ENCODE measurements at regions not wholly inside any gene's neighbourhood (a gene's known extent, or its start where the extent isn't known, plus 50 kb on each side); places are given as distances from the start of the nearest gene placed in this dataset.

DNA sequence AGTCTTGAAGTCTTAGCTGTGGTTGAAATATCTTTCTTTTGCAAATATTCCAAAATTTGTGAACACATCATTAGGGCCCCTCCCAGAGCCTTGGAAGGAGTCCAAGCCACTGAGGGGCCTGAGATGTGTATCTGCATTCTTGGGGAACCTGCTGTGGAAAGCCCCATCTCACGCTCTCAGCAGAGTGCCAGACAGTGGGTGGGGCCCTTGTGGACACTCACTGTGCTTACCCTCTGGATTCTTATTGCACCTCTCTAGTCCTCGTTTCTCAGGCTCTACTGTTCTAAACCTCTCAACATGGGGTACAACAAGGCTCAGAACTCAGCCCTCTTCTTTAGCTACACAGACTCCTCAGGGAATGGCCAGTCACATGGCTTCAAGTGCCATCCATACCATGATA, 416.2 kb upstream of the CDH4 start:
- no peak for DNase-seq (ENCODE audit: low read depth, low spot score)
- TF ChIP-seq, protein P1, sequence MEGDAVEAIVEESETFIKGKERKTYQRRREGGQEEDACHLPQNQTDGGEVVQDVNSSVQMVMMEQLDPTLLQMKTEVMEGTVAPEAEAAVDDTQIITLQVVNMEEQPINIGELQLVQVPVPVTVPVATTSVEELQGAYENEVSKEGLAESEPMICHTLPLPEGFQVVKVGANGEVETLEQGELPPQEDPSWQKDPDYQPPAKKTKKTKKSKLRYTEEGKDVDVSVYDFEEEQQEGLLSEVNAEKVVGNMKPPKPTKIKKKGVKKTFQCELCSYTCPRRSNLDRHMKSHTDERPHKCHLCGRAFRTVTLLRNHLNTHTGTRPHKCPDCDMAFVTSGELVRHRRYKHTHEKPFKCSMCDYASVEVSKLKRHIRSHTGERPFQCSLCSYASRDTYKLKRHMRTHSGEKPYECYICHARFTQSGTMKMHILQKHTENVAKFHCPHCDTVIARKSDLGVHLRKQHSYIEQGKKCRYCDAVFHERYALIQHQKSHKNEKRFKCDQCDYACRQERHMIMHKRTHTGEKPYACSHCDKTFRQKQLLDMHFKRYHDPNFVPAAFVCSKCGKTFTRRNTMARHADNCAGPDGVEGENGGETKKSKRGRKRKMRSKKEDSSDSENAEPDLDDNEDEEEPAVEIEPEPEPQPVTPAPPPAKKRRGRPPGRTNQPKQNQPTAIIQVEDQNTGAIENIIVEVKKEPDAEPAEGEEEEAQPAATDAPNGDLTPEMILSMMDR (IDR thresholded peaks at IDR 0.05; ENCODE audit: low read depth, low read length): no peak
- in situ Hi-C loops (cut with HindIII; ENCODE audit: low sequenced_read_pairs): no loop called here
- no peak overlapping the region for H3K4me3 ChIP-seq (ENCODE audit: low read depth, low read length)

DNA sequence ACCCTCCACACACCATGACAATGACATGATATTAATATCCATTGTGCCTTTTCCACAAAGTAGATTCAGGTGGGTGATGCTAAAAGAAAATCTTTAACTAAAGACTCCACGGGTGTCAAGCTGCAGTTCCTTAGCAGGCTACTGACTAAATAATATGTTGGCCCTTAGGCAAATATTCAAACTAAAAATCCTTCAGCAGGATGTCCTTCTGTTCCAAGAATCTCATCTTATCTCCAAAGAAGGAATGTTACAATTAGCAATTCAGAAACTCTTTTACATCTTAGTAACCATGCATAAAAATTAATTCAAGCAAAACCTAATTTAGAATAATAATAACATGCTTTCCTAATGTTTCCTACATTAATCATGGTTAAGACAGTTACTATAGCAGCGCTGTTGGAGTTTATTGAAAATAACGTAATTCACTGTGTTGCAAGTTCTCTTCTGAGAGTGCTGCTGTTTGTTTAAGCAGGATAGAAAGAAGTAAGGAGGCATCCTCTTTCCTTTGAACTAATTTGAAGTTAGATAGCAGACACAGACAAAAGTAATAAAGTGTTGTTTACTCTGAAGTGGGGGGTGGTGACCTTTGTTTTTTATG, 414.8 kb upstream of the CDH4 start:
- H3K4me3 ChIP-seq (ENCODE audit: low read depth, low read length): no peak overlapping the region
- TF ChIP-seq, protein P1 (IDR thresholded peaks at IDR 0.05; ENCODE audit: low read depth, low read length): no peak
- in situ Hi-C loops (cut with HindIII; ENCODE audit: low sequenced_read_pairs): no loop called here
- no peak for DNase-seq (ENCODE audit: low read depth, low spot score)

DNA sequence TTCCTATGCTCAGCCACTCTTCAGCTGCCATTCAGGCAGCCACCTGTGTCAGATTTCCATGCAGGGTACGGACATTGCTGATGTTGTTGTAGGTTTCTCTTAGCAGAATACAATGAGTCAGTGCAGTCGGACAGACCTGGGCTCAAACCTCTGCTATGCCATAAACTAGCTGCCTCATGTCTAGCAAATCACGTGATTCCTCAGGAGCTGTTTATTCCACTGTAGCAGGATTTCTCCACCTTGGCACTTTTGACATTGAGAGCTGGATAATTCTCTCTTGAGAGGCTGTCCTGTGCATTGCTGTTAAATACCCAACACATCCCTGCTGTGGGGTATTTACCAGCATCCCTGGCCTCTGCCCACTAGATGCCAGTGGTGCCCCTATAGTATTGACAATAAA, 413.8 kb upstream of the CDH4 start:
- TF ChIP-seq, protein P1 (IDR thresholded peaks at IDR 0.05; ENCODE audit: low read depth, low read length): no peak
- in situ Hi-C loops (cut with HindIII; ENCODE audit: low sequenced_read_pairs): no loop called here

DNA sequence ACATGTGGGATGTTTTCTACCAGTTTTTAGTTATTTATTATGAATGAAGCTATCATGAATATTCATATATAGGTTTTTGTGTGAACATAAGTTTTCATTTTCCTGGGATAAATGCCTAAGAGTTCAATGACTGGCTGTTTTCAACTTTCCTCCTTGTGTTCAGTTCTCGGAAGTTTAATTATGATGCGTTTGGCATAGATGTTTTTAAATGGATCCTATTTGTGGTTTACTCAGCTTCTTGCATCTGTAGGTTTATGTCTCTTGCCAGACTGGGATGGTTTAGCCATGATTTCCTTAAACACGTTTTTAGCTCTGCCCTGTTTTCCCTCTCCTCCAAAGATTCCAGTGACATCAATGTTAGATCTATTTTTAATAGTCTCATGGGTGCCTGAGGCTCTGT, 411.1 kb upstream of the CDH4 start:
- in situ Hi-C loops (cut with HindIII; ENCODE audit: low sequenced_read_pairs): no loop called here
- DNase-seq (ENCODE audit: low read depth, low spot score): no peak
- no peak overlapping the region for H3K4me3 ChIP-seq (ENCODE audit: low read depth, low read length)
- TF ChIP-seq, protein P1 (IDR thresholded peaks at IDR 0.05; ENCODE audit: low read depth, low read length): no peak

More for the DNA sequence above, 413.8 kb upstream of the CDH4 start:
- H3K4me3 ChIP-seq (ENCODE audit: low read depth, low read length): no peak overlapping the region
- no peak for DNase-seq (ENCODE audit: low read depth, low spot score)

DNA sequence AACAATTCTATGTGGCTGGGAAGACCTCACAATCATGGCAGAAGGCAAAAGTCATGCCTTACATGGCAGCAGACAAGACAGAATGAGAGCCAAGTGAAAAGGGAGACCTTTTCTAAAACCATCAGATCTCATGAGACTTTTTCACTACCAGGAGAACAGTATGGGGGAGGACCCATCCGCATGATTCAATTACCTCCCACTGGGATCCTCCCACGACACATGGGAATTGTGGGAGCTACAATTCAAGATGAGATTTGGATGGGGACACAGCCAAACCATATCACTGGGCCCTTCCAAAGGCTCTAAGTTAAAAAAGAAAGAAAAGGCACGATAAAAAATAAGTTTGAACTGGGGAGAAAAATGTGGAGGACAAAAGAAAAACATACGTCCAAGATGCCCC, 406.9 kb upstream of the CDH4 start:
- H3K4me3 ChIP-seq (ENCODE audit: low read depth, low read length): no peak overlapping the region
- DNase-seq (ENCODE audit: low read depth, low spot score): no peak
- in situ Hi-C loops (cut with HindIII; ENCODE audit: low sequenced_read_pairs): no loop called here
- TF ChIP-seq, protein P1 (IDR thresholded peaks at IDR 0.05; ENCODE audit: low read depth, low read length): no peak

DNA sequence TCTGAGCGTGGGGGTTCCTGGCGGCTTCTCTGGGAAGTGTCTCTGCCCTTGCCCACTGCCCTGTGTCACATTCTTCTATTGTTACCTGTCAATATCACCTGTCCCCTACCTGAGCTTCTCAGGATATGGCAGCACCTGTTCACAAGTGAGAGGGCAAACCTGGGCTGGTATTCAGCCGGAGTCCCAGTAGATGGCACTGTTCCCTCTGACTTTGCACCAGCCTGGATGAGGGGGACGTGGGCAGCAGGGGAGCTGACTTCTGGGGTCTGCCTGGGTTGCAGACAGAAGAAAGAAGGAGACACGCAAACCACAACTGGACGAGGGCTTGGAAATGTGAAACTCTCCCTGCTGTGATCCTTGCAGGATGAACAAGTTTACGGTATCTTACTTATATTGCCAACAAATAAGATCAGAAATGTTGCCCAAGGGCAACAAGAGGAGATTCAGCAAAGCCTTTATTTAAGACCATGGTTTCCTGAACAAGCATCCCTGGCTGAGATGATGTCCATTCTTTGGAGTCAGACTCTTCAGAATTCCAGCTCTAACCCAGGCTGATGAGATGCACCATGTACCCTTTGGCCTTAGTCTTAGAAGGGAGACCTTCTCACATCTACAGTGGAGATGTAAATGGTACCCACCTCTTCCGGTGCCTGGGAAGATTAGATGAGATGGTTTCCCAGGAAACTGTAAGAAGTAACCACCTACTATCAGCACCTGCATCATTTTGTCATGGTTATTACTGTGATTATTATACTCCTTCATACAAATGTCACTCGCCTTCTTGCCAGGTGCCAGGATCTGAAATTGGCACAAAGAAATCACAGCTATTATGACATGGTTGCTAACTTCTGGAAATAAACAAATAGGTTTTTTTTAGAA, 400.0 kb upstream of the CDH4 start:
- no peak for DNase-seq (ENCODE audit: low read depth, low spot score)
- no peak overlapping the region for H3K4me3 ChIP-seq (ENCODE audit: low read depth, low read length)
- TF ChIP-seq, protein P1 (IDR thresholded peaks at IDR 0.05; ENCODE audit: low read depth, low read length): peak; percentile 67
- in situ Hi-C loops (cut with HindIII; ENCODE audit: low sequenced_read_pairs): no loop called here
